ENCODE measurements at regions not wholly inside any gene's neighbourhood (a gene's known extent, or its start where the extent isn't known, plus 50 kb on each side); places are given as distances from the start of the nearest gene placed in this dataset.

DNA sequence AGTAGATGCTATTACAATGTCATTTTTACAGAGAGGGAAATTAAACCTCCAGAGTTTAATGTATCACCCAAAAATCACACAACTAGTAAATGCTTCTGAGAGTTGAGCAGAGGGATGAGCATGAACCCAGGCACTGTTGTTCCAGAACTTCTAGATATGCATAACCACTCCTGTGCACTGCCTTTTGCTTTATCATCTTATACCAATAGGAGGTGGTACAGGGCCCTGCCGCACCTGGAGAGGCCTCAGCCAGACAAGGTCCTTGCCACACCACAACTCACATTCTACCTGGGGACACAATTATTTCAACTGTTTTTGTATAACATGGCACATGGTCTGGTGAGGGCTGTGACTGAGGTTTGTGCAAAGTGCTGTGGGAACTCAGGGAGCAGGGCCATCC, 78.5 kb upstream of the NTRK3 start:
- POLR2A ChIA-PET (ENCODE audit: partially characterized antibody), result no interaction called here
- Histone ChIP-seq H3K79me1 (ENCODE audit: low read depth, low read length) (no peaks in the 10 kb centered on the region), H3K4ac (replicated peaks; ENCODE audit: insufficient read length, low read depth, low read length) (no peak overlapping the region), H2BK15ac (ENCODE audit: low read length) (no peak overlapping the region), H3K56ac (replicated peaks; ENCODE audit: insufficient read length, low read depth, low read length) (no peak overlapping the region), H3K27me3 (replicated peaks in 1 of 4; ENCODE audit: control insufficient read depth in 3 of 4, extremely low read depth in 1 of 4, insufficient read depth in 3 of 4, low read length in 3 of 4) (no peaks in the 10 kb centered on the region; a peak in 1 of 7 replicates), H3K36me3 (ENCODE audit: control insufficient read depth in 2 of 4, insufficient read depth in 4 of 4, low read length in 3 of 4) (no peaks in the 10 kb centered on the region), H3K4me3 (ENCODE audit: extremely low read depth in 1 of 4, insufficient read depth in 2 of 4, low read depth in 3 of 4, low read length in 4 of 4) (no peak overlapping the region), H4K20me1 (replicated peaks in 1 of 2; ENCODE audit: control insufficient read depth in 1 of 2, insufficient read depth in 2 of 2, low read length in 2 of 2) (no peaks in the 10 kb centered on the region), H3K27ac (ENCODE audit: low read depth, low read length) (no peak overlapping the region), H2AFZ (ENCODE audit: low read length) (no peak overlapping the region), H3K4me2 (ENCODE audit: insufficient read depth in 1 of 2, low read depth in 2 of 2, low read length in 2 of 2) (no peak overlapping the region), H3K23ac (ENCODE audit: insufficient read length) (no peak overlapping the region), H3K79me2 (ENCODE audit: control insufficient read depth in 1 of 2, insufficient read depth in 2 of 2, low read length in 2 of 2) (no peaks in the 10 kb centered on the region), H3K9ac (replicated peaks in 1 of 4; ENCODE audit: extremely low read depth in 1 of 4, low read depth in 3 of 4, low read length in 3 of 4) (no peak overlapping the region), H2BK20ac (ENCODE audit: low read length) (no peak overlapping the region), H4K8ac (ENCODE audit: extremely low read depth, insufficient read depth, low read length) (no peak overlapping the region), H4K91ac (replicated peaks; ENCODE audit: insufficient read length, low read length) (no peak overlapping the region), H2BK12ac (ENCODE audit: low read depth, low read length) (no peak overlapping the region), H2BK5ac (ENCODE audit: low read depth, low read length) (no peak overlapping the region), H3K23me2 (ENCODE audit: low read depth, low read length) (no peaks in the 10 kb centered on the region; the same call in 1 of the 2 replicates), H2BK120ac (replicated peaks; ENCODE audit: low read depth, low read length) (no peak overlapping the region), H3K9me3 (ENCODE audit: insufficient read depth in 2 of 2, low read depth in 1 of 2, low read length in 1 of 2) (no peaks in the 10 kb centered on the region), H3K4me1 (replicated peaks in 1 of 4; ENCODE audit: control insufficient read depth in 3 of 4, insufficient read depth in 4 of 4, low read length in 3 of 4) (no peaks in the 10 kb centered on the region; a peak in 1 of 7 replicates), H2AK5ac (ENCODE audit: low read depth, low read length) (no peak overlapping the region), H4K5ac (ENCODE audit: insufficient read length, low read depth, low read length) (no peak overlapping the region), H3K14ac (ENCODE audit: insufficient read length) (no peak overlapping the region), H3K18ac (ENCODE audit: extremely low read depth, low read length) (no peak overlapping the region)
- WGBS, 2 experiments (ENCODE audit: extremely low coverage in 1 of 2, insufficient coverage in 1 of 2, insufficient read length in 1 of 2, insufficient replicate concordance in 2 of 2, low coverage in 1 of 2, low lambda C conversion rate in 2 of 2, missing lambda C conversion rate in 1 of 2), result 88% methylated on average over 1 of the region's 1 CpG; no CpG with 5 or more reads in 1 of the 2 experiments
- peak; percentile 26 to 43 for TF ChIP-seq RAD21 (IDR thresholded peaks at IDR 0.05 in 1 of 2, conservative IDR thresholded peaks at IDR 0.05 in 1 of 2; ENCODE audit: low read depth in 2 of 2, low read length in 2 of 2)
- no peak for TF ChIP-seq RXRA (IDR thresholded peaks at IDR 0.05; ENCODE audit: insufficient read depth, low read depth, low read length)
- no peak for TF ChIP-seq SP2 (IDR thresholded peaks at IDR 0.05; ENCODE audit: low read length)
- TF ChIP-seq TAF7 (optimal IDR thresholded peaks at IDR 0.05; ENCODE audit: borderline replicate concordance, low read depth, low read length), result no peak
- no peak for TF ChIP-seq RBBP5 (IDR thresholded peaks at IDR 0.05; ENCODE audit: borderline replicate concordance, low read depth, low read length)
- peak; percentile 22 to 34 (median 27); a peak in 3 of 4 replicates for TF ChIP-seq CTCF (IDR thresholded peaks at IDR 0.05; ENCODE audit: control extremely low read depth in 1 of 3, insufficient read depth in 1 of 3, low read depth in 1 of 3, low read length in 3 of 3)
- CTCF ChIA-PET (ENCODE audit: partially characterized antibody), result interaction anchor here (0.8 to 1.5 kb wide), 11 partner anchors 19 to 116 kb away, joined by 3 to 6 read pairs (median 4); no protein-coding TSS in a partner anchor
- FAIRE-seq, result no peak
- no peak for DNase-seq (ENCODE audit: low read depth in 1 of 2, low spot score in 2 of 2)
